Neural progenitor cell (in vitro differentiated cells): ENCODE measurements at regions not wholly inside any gene's neighbourhood (a gene's known extent, or its start where the extent isn't known, plus 50 kb on each side); places are given as distances from the start of the nearest gene placed in this dataset.

Experiments used
- CTCF ChIP-seq: fragments of 200-600 bp; sonication (generic); IDR thresholded peaks from 2 replicates; pipeline ENCODE4 v1.5.1; 2017; ENCODE audit warnings: antibody characterized with exemption, mild to moderate bottlenecking
- EZH2 ChIP-seq: fragments of 200-600 bp; sonication (generic); IDR thresholded peaks from 2 replicates; pipeline ENCODE4 v1.6.1; 2017; ENCODE audit warnings: antibody characterized with exemption, mild to moderate bottlenecking, moderate library complexity
- EZH2phosphoT487 ChIP-seq: fragments of 200-600 bp; sonication (generic); IDR thresholded peaks from 2 replicates; pipeline ENCODE4 v1.6.1; 2017; ENCODE audit warnings: antibody characterized with exemption

DNA sequence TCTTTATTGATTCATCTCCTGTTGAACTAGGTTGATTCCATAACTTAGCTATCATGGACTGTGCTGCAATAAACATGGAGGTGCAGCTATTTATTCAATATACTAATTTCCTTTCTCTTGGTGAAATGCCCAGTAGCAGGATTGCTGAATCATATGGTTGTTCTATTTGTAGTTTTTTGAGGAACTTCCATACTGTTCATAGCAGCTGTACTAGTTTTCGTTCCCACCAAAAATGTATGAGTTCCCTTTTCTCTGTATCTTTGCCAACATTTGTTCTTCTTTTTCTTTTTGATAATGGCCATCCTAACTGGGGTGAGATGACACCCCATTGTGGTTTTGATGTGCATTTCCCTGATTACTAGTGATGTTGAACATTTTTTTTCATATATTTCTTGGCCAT is 87.2 kb upstream of the NAV2 start:
- no peak for TF ChIP-seq EZH2
- TF ChIP-seq CTCF, result no peak
- no peak for TF ChIP-seq EZH2phosphoT487
